OCI-LY1 (cell line): ENCODE measurements at regions not wholly inside any gene's neighbourhood (a gene's known extent, or its start where the extent isn't known, plus 50 kb on each side); places are given as distances from the start of the nearest gene placed in this dataset.

Experiments used
- H2AFZ ChIP-seq: fragments of 200-600 bp; sonication (generic), shearing (Covaris generic); 2 replicates; pipeline ENCODE4 v1.6.0; 2014; ENCODE audit warnings: antibody characterized with exemption, mild to moderate bottlenecking, low read length
- H3F3A ChIP-seq: fragments of 200-600 bp; sonication (generic), shearing (Covaris generic); 2 replicates; pipeline ENCODE4 v1.6.0; 2014; ENCODE audit warnings: mild to moderate bottlenecking, antibody characterized with exemption, low read length, moderate library complexity; ENCODE audit not compliant: insufficient read depth
- H3K27ac ChIP-seq: fragments of 200-600 bp; sonication (generic); 2 replicates; pipeline ENCODE4 v1.5.1; 2014; ENCODE audit warnings: low read length, mixed run types, mild to moderate bottlenecking, low read depth; ENCODE audit not compliant: poor library complexity, severe bottlenecking
- H3K27me3 ChIP-seq: fragments of 200-600 bp; sonication (generic); 2 replicates; pipeline ENCODE4 v1.6.0; 2014; ENCODE audit warnings: antibody characterized with exemption, mild to moderate bottlenecking, low read length, moderate library complexity; ENCODE audit not compliant: insufficient read depth
- H3K36me3 ChIP-seq: fragments of 200-600 bp; sonication (generic); 2 replicates; pipeline ENCODE4 v1.6.1; 2014; ENCODE audit warnings: mild to moderate bottlenecking, antibody characterized with exemption, low read length, moderate library complexity, mixed read lengths; ENCODE audit not compliant: insufficient read depth
- H3K4me1 ChIP-seq: fragments of 200-600 bp; sonication (generic); 2 replicates; pipeline ENCODE4 v1.5.1; 2014; ENCODE audit warnings: mild to moderate bottlenecking, low read length, moderate library complexity; ENCODE audit not compliant: insufficient read depth, severe bottlenecking
- H3K4me2 ChIP-seq: fragments of 200-600 bp; sonication (generic), shearing (Covaris generic); 2 replicates; pipeline ENCODE4 v1.6.1; 2014; ENCODE audit warnings: low read length
- H3K4me3 ChIP-seq: fragments of 200-600 bp; sonication (generic); 2 replicates; pipeline ENCODE4 v1.5.1; 2014; ENCODE audit warnings: low read length, low read depth, mild to moderate bottlenecking, mixed read lengths; ENCODE audit not compliant: poor library complexity, severe bottlenecking
- H3K79me2 ChIP-seq: fragments of 200-600 bp; shearing (Covaris generic); 2 replicates; pipeline ENCODE4 v1.6.1; 2016; ENCODE audit warnings: mixed run types, low read length, mixed read lengths; ENCODE audit not compliant: insufficient read depth
- H3K9ac ChIP-seq: fragments of 200-600 bp; sonication (generic), shearing (Covaris generic); 2 replicates; pipeline ENCODE4 v1.6.1; 2014; ENCODE audit warnings: mild to moderate bottlenecking, low read length, mixed read lengths
- H3K9me2 ChIP-seq: fragments of 200-600 bp; sonication (generic), shearing (Covaris generic); 2 replicates; pipeline ENCODE4 v1.6.1; 2014; ENCODE audit warnings: low read depth, mild to moderate bottlenecking, low read length, mixed read lengths
- H3K9me3 ChIP-seq: fragments of 200-600 bp; shearing (Covaris generic); 2 replicates; pipeline ENCODE4 v1.6.1; 2014; ENCODE audit warnings: low read length, mixed read lengths
- H4K20me1 ChIP-seq: fragments of 200-600 bp; sonication (generic), shearing (Covaris generic); 2 replicates; pipeline ENCODE4 v1.6.0; 2016; ENCODE audit warnings: mild to moderate bottlenecking, low read length; ENCODE audit not compliant: insufficient read depth
- CTCF ChIP-seq: fragments of 200-600 bp; sonication (generic), shearing (Covaris generic); IDR thresholded peaks from 2 replicates; pipeline ENCODE4 v1.5.1; 2017; ENCODE audit warnings: mild to moderate bottlenecking, antibody characterized with exemption, low read length, moderate library complexity, mixed read lengths
- EZH2 ChIP-seq: fragments of 200-600 bp; sonication (generic), shearing (Covaris generic); IDR thresholded peaks from 2 replicates; pipeline ENCODE4 v1.8.0; 2017; ENCODE audit warnings: borderline replicate concordance, mixed run types, mild to moderate bottlenecking, antibody characterized with exemption, low read length, moderate library complexity, mixed read lengths

- Histone ChIP-seq H2AFZ (no peak overlapping the region), H3K79me2 (no peaks in the 10 kb centered on the region), H3K9me3 (no peaks in the 10 kb centered on the region), H3K4me2 (no peak overlapping the region; the same call in 1 of the 2 replicates), H4K20me1 (no peaks in the 10 kb centered on the region), H3K27ac (peak overlapping the region; percentile 54), H3K9ac (no peak overlapping the region), H3K27me3 (no peaks in the 10 kb centered on the region), H3K4me1 (peaks cover 77% of the 10 kb centered on the region), H3K36me3 (no peaks in the 10 kb centered on the region), H3K9me2 (no peaks in the 10 kb centered on the region), H3K4me3 (no peak overlapping the region), H3F3A (no peaks in the 10 kb centered on the region)
- no peak for TF ChIP-seq EZH2
- TF ChIP-seq CTCF = no peak
Observed at GRCh38 chr5:143713047-143714003, 98.6 kb upstream of the HMHB1 start.

GRCh38 chr5:143708672-143709071, 103.3 kb upstream of the HMHB1 start:
- Histone ChIP-seq H4K20me1 (no peaks in the 10 kb centered on the region), H3K4me2 (no peak overlapping the region), H3K36me3 (no peaks in the 10 kb centered on the region), H3K4me3 (no peak overlapping the region), H3K27me3 (no peaks in the 10 kb centered on the region), H3K9ac (no peak overlapping the region), H2AFZ (peak overlapping the region; percentile 12; the same call in 1 of the 2 replicates), H3K9me3 (no peaks in the 10 kb centered on the region), H3F3A (no peaks in the 10 kb centered on the region), H3K9me2 (no peaks in the 10 kb centered on the region), H3K27ac (no peak overlapping the region), H3K4me1 (peaks cover 46% of the 10 kb centered on the region), H3K79me2 (no peaks in the 10 kb centered on the region)
- TF ChIP-seq CTCF (no peak), EZH2 (no peak)

GRCh38 chr5:143707806-143708205, 104.2 kb upstream of the HMHB1 start:
- Histone ChIP-seq H3K9ac (no peak overlapping the region), H3K79me2 (no peaks in the 10 kb centered on the region), H2AFZ (no peak overlapping the region)

More at GRCh38 chr5:143707806-143708205, 104.2 kb upstream of the HMHB1 start:
- Histone ChIP-seq H3K27ac (no peak overlapping the region), H3K27me3 (no peaks in the 10 kb centered on the region), H3K4me1 (peaks cover 38% of the 10 kb centered on the region), H3K36me3 (no peaks in the 10 kb centered on the region), H3K9me3 (no peaks in the 10 kb centered on the region), H3F3A (no peaks in the 10 kb centered on the region), H3K4me2 (no peak overlapping the region), H4K20me1 (no peaks in the 10 kb centered on the region), H3K9me2 (no peaks in the 10 kb centered on the region), H3K4me3 (no peak overlapping the region)
- TF ChIP-seq CTCF (no peak), EZH2 (no peak)
